ENCODE measurements at regions not wholly inside any gene's neighbourhood (a gene's known extent, or its start where the extent isn't known, plus 50 kb on each side); places are given as distances from the start of the nearest gene placed in this dataset.

DNA sequence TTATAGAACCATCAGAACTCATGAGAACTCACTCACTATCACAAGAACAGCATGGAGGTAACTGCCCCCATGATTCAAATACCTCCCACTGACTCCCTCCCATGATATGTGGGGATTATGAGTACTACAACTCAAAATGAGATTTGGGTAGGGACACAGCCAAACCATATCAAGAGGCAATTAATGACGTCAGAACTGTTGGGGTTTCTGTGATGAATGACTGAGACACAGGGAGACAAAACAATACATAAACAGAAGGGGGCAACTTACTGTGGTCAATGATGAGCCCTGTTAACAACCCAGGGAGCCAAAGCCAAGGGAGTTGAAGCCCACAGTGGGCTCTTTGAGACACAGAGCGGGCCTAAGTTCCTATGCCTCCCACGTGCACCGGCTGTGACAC is 171.3 kb upstream of the GHITM start:
- TF ChIP-seq, protein P1, sequence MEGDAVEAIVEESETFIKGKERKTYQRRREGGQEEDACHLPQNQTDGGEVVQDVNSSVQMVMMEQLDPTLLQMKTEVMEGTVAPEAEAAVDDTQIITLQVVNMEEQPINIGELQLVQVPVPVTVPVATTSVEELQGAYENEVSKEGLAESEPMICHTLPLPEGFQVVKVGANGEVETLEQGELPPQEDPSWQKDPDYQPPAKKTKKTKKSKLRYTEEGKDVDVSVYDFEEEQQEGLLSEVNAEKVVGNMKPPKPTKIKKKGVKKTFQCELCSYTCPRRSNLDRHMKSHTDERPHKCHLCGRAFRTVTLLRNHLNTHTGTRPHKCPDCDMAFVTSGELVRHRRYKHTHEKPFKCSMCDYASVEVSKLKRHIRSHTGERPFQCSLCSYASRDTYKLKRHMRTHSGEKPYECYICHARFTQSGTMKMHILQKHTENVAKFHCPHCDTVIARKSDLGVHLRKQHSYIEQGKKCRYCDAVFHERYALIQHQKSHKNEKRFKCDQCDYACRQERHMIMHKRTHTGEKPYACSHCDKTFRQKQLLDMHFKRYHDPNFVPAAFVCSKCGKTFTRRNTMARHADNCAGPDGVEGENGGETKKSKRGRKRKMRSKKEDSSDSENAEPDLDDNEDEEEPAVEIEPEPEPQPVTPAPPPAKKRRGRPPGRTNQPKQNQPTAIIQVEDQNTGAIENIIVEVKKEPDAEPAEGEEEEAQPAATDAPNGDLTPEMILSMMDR (IDR thresholded peaks at IDR 0.05): no peak
- TF ChIP-seq POLR2A (IDR thresholded peaks at IDR 0.05): no peak
